ENCODE measurements at regions not wholly inside any gene's neighbourhood (a gene's known extent, or its start where the extent isn't known, plus 50 kb on each side); places are given as distances from the start of the nearest gene placed in this dataset.
"Not testable (repeated sequence)": the region's sequence is repeated elsewhere in the genome, so short reads cannot be mapped to it uniquely, and the experiment has no call there.

DNA sequence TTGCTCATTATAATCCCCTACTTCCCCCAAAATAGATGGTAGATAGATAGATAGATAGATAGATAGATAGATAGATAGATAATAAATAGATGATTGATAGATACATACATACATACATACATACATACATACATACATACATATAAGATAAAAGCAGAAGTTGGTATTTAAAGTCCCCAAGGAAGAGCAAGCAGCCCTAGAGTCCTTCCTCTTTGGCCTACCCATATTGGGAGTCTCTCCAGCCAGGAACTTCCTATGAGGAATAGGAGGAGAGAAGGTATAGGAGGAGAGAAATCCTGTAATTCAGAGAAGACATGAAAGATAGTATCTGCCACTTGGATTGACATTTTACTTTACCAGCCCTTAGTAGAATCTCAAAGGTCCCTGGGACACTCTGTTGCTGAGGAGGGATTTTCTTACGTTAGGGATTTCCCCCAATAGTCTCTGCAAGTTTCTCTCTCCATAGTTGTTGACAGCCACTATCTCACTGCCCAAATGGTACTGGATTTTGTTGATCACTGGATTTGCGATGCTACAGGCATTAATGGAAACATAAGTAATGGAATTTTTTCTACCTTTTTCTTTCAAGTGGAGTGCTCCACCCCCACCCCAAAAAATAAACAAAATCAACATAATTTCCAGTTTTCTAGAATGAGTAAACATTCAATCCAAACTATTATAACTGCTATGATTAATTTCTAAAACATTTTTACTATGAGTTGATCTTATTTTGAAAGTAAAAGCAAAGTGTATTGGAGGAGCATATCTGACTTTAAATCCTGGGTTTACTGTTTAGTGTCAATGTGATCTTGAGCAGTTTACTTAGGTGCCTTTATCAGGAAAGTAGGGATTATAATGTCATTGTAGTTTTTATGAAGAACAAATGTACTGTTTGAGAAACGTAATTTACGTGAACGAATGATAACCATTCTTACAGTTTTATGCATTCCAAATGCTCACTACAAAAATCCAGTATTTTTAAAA lies 93.2 kb upstream of the TNFSF4 start:
- no peak for DNase-seq

DNA sequence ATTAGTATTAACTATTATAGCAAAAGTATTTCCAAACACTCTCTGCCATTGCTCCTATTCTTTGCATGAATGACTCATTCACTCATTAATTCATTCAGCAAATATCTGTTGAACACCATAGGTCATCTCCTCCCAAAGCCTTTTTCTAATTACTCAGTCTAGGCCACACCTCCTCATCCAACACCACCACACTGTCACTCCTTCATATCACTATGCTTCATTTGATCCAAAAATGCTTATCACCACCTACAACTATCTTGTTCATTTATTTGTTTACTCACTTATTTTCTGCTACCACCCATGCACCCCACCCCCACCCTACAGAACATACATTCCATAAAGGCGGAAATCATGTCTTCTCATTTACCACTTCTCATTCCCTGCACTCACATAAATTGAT lies 94.4 kb upstream of the TNFSF4 start:
- no peak for DNase-seq

DNA sequence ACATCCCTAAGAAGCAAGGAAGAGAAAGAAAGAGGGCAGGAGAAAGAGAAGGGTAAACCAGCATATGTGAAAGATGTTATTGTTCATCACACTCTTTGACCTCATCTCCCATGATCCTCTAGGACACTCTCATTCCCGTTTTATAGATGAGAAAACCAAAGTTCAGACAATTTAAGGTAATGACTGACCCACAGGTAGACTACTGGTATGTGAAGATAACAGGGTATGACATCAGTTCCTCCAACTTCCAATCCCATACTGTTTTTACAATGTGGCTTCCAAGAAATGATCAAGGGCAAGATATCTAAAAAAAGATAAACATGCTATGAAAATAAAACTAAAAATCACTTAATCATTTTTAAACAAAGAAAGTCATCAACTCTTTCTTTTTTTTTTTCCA lies 95.2 kb upstream of the TNFSF4 start:
- no peak for DNase-seq

DNA sequence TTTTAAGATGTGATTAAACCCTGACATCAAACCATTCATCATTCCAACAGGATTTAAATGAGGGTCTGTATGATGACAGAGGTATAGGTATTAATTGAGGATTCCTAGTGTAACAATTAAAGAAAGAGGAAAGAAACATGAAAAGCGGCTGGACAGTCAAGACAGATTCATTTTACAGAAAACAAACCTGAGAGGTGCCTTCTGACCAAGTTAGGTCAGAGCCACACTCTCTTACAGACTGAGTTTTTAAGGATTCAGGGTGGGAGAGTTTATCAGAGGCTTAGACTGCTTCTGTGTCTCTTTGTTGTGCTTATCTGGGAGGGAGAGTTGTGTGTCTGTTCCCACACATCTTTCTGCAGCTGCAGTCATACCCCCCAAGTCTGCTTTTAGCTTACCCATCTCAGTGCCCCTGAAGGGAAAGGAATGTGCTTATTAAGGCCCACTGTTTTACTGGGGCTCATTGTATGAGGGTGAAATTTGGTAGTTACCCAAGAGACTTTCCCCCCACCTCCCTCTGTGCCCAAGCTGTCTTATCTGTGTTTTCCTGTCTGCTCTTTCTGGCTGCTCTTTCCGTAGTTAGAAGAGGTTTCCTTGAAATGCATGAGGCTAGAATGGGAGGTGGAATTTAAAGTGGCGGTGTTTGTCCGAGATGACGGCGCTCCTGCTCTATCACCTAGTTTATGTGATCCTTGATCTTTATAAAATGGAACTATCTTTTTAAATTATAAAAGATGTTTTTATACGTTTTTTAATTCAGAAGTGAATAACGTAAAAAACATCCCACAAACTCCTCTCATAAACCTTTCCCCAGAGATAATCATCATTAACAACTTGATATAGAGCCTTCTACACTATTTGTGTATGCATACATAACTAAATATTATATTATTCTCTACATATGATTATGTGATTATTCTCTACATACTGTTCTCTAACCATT lies 96.0 kb upstream of the TNFSF4 start:
- no peak for DNase-seq

DNA sequence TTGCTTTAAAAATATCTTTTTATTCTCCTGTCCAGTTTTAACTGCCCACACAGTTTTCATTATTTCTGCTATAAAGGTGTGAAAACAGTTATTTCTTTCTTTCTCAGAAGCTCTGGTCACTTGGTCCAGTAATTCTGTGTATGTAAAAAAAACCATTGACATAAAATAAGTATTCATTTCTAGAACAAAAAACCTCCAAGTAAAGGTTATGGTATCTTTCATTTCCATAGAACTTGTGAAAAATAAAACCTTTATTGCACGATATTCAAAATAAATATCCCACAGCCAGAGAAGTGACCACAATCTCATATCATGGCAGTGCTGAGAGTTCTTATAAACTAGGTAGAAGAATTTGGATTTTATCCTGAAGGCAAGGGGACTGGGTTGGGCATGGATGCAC lies 96.9 kb upstream of the TNFSF4 start:
- no peak for DNase-seq

DNA sequence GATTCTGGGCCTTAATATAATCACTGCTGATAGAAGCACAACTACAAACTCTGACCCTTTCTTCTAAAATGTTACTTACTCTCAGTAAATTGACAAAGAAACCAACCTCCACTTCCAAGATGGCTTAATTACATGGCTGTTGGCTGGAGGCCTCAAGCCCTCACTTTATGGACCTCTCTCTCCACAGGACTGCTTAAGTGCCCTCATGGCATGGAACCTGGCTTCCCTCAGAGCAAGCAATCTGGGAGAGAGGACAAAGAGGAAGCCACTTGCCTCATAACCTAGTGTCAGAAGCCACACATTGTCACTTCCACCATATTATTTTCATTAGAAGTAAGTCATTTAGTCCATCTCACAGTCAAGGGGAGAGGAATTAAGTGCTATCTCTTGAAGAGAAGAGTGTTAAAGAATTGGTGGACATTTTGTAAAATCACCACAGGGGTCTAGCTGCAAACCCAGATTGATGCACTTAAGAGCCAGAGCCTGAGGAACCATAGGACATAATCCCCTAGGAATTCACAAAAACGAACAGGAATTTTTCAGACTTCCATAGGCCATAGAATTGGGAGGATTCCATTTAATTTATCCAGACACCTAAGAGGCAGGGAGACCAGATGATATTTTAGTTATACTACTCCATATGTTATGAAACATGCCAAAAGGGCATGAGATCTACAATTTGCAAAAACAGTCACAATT lies 97.5 kb upstream of the TNFSF4 start:
- DNase-seq: no peak

DNA sequence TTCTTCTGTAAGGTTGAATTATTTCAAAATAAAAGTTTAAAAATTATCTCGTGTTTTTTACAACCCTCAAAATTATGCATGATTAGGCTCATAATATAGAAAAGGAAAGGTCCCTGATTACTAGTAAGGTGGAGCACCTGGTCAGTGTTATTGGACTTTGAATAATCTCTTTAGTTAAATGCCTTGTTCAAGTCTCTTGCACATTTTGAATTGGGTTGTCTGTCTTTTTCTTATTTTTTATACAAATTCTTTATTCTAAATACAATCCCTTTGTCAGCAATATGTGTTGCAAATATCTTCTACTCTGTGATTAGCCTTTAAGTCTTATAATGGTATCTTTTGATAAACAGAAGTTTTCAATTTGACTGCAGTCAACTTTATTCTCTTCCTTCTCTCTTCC lies 100.7 kb upstream of the TNFSF4 start:
- DNase-seq: no peak

DNA sequence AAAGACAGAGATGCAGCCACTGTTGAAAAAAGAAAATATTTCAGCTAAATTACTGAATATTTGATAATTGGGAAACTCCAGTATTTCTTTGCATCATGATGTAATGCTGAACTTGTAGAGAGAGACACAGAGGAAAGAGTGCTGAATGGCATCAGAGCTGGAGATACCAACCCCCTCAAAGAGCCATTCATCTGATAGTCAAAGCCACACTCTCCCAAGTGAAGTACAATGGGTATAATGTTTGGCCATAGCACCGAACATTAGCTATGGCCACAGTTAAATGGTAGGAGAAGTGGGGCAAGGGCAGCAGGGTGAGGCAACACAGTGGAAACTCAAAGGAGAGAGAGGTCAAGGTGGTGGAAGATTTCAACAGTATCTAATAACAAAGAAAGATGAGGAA lies 107.5 kb upstream of the TNFSF4 start:
- DNase-seq: no peak

DNA sequence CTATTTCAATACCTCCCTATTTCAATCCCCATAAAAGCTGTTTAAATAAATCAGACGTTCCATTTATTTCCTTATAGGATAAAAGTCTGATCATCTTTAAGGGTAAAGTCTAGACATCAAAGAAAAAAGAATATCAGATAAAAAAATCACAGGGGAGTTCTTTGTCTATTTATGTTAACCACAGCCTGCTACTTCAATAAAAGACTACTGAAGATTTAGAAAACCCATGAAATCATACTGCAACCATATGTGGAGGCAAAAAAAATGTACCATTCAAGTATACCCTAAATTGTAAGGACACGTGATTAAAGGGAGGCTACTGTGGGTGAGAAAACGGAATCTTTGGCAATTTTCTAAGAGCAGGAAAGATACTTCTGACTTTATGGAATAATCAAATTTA lies 108.2 kb upstream of the TNFSF4 start:
- DNase-seq: no peak

DNA sequence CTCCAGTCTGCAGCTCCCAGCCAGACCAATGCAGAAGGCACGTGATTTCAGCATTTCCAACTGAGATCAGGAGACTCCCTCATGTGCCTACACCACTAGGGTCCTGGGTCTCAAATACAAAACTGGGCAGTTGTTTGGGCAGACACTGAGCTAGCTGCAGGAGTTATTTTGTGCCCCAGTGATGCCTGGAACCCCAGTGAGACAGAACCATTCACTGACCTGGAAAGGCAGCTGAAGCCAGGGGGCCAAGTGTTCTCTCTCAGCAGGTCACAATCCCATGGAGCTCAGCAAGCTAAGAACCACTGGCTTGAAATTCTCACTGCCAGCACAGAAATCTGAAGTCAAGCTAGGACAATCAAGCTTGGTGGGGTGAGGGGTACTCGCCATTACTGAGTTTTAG lies 111.7 kb upstream of the TNFSF4 start:
- no peak for DNase-seq

DNA sequence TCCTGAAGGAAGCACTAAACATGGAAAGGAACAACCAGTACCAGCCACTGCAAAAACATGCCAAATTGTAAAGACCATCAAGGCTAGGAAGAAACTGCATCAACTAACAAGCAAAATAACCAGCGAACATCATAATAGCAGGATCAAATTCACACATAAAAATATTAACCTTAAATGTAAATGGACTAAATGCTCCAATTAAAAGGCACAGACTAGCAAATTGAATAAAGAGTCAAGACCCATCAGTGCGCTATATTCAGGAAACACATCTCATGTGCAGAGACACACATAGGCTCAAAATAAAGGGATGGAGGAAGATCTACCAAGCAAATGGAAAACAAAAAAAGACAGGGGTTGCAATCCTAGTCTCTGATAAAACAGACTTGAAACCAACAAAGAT lies 117.2 kb upstream of the TNFSF4 start:
- not testable (repeated sequence) for DNase-seq

DNA sequence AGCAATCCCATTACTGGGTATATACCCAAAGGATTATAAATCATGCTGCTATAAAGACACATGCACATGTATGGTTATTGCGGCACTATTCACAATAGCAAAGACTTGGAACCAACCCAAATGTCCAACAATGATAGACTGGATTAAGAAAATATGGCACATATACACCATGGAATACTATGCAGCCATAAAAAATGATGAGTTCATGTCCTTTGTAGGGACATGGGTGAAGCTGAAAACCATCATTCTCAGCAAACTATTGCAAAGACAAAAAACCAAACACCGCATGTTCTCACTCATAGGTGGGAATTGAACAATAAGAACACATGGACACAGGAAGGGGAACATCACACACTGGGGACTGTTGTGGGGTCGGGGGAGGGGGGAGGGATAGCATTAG lies 120.9 kb upstream of the TNFSF4 start:
- DNase-seq: not testable (repeated sequence)

DNA sequence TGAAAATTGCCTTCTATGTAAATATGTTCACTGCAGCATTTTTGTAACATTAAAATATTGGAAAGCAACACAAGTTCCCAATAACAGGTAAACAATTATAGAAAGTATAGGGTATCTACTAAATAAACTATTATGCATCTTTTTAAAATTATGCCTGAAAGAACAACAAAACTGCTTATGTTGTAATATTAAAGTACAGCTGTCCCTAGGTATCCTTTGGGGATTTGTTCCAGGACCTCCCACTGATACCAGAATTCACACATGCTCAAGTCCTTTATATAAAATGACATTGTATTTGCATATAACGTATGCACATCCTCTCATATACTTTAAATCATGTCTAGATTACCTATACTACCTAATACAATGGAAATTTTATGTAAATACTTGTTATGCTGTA lies 121.8 kb upstream of the TNFSF4 start:
- DNase-seq: no peak

DNA sequence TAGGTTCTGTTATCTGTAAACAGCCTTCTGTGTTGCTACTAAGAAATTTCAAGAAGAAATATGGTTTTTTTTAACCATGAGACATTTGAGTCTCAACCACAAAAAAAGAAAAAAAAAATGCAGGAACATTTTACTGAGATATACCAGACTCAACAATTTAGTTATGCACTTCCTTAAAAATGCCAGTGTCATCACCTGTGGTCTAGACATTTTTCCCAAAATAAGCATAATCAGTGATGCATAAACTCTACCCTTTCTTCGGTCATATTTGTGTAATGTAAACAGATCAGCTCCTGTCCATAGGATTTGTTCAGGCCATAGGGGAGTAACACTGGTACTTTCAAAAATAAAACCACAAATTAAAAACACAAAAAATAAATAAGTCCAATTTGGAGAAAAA lies 122.6 kb upstream of the TNFSF4 start:
- DNase-seq: no peak

DNA sequence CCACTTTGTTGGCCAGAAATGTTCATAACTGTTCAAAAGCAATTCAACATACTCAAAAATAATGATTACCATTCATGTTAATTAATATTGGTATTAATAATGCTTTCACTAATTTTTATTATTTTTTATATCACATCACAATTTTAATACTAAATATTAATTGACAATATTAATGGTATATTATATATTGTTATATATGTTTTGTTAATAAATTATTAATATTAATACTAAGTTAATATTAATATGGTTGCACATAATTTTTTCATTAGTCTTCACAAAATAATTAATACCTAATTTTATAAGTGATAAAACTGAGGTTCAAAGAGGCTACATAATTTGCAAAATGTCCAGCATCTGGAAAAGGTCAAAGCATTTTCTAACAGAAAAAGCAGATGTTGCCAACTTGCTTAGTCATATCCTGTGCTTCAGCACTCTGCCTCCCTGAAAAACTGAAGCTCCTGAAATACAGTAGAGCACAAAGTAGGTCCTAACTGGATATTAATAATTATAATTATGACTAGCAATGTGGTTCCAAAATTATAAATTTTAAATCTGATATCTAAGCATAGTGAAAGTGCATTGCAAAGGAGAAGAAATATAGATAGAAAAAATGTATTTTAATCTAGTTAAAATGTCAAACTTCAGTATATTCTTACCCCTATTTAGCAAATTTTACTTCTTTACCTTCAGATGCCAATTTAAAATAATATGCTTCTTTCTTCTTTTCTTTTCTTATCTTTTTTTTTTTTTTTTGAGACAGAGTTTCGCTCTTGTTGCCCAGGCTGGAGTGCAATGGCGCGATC lies 123.2 kb upstream of the TNFSF4 start:
- no peak for DNase-seq

DNA sequence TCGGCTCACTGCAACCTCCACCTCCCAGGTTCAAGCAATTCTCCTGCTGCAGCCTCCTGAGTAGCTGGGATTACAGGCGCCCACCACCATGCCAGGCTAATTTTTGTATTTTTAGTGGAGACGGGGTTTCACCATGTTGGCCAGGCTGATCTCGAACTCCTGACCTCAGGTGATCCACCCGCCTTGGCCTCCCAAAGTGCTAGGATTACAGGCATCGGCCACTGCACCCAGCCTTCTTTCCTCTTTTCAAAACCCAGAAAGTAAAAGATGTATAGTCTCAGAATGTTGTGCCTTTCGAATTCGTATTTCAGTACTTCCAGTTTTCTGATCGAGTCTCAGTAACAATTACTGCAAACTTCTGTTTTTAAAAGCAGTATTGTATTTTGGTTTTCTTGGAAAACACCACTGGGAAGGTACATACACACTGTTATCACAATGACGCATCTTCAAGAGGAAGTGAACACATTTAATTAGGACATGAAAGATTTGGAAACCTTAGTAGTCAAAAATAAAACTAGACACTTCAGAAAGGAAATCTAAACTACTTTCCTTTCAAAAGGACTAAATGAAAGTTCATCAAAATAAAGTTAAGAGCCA lies 123.9 kb upstream of the TNFSF4 start:
- DNase-seq: not testable (repeated sequence)

DNA sequence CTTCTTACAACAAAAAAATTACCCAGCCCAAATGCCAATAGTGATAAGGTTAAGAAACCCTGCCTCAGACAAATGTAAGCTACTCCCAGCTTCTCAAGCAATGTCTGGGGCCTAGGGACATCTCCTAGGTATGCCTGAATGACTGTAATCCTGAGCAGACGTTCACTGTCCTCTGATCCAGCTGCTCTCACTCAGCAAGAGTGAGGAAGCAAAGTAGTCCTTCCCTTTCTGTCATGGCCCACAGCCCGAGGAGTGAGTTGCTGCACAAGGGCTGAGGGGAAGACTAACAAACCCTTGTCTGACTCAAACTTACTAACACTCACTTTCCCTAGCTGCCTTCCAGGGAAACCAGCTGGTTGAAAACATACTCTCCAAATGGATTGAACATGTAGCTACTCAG lies 124.9 kb upstream of the TNFSF4 start:
- no peak for DNase-seq

DNA sequence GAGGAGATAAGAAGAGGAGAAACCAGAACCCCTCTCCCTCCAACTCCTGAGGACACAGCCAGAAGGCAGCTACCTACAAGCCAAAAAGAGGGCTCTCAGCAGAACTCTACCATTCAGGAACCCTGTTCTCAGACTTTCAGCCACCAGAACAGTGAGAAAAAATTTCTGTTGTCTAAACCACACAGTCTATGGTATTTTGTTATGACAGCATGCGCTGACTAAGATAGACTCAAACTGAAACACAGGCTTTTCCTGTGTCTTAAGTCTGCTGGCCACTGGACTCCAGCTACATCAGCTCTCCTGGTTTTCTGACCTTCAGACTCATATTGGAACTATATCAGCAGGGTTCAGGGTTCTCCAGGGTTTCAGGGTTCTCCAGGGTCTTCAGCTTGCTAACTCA lies 126.5 kb upstream of the TNFSF4 start:
- DNase-seq: no peak

DNA sequence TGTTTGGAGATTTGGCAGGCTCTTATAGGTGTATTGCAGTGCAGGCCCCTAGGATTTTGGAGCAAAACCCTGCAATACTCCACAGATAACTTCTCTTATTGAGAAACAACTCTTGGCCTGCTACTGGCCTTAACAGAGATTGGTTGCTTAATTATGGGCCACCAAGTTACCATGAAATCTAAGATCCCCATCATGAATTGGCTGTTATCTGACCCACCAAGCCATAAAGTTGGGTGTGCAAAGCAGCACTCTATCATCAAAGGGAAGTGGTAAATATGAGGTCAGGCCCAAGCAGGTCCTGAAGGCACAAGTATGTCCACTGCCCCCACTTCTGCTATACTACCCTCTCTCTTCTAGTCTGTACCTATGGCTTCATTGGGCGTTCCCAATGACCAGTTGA lies 130.0 kb upstream of the TNFSF4 start:
- DNase-seq: no peak

DNA sequence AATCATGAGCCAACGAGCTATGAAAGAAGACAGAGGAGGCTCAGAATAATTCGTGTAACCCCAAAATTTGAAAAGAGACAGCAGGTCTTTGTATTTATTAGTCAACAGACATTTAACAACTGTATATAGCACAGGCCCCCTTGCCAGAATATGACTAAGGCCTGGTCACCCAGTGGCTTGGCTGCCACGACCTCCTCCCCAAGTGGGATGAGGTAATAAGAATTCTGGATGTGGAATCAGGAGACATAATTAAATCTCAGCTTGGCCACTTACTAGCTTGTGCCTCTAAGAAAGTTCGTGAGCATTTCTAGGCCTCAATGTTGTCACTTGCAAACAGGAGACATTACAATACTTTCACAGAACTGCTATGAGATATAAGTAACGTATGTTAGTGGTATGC lies 134.2 kb upstream of the TNFSF4 start:
- DNase-seq: no peak

DNA sequence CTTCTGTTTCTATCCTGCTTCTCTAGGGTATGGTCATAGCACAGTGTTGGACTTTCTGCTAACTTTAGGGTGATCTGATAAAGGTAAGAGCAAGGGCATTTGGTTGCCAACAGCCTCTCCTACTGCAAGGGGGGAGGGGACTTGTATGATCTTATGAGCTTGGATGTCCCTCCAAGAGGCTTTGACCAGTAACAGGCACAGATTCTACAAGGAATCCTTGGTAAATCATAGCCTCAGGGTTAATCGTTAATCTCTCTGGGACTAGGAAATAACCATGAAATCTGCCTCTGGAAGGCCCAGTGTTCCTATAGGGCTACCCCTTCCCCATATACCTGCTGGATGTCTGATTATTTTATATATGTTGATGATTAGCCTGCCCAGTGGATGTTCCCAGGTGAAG lies 134.8 kb upstream of the TNFSF4 start:
- no peak for DNase-seq

DNA sequence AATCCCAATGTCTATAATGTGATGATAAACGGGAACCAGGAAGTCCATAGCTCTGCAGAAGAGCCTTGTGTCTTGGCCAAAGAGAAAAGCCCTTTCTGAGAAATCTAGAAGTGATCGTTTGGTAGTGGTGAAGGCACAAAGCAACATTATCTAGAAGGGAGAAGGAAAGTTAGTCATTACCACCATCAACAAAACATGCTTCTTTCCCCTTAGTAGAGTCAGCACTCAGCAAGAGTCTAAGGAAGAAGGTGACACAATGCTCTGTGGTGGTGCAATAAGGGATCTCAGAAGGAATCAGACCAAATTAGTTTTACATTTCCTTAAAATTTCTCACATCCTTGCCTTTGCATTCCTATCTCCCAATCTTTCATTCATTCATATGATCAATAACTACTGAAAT lies 134.4 kb upstream of the PRDX6 start:
- DNase-seq: no peak

Measured in activated CD4-positive, alpha-beta T cell treated with anti-CD3 and anti-CD28 coated beads, Interleukin-2, amount 50 U/mL, for 4 hours (primary cell).